ENCODE measurements at regions not wholly inside any gene's neighbourhood (a gene's known extent, or its start where the extent isn't known, plus 50 kb on each side); places are given as distances from the start of the nearest gene placed in this dataset.

- H3K4me1 ChIP-seq (ENCODE audit: insufficient read depth, low read length): no peaks in the 10 kb centered on the region
- no peaks in the 10 kb centered on the region for H3K27me3 ChIP-seq (ENCODE audit: insufficient read depth, low read length)
- DNase-seq: no peak
- H3K4me2 ChIP-seq (ENCODE audit: insufficient read depth, insufficient read length, low read length): no peak overlapping the region
- H3K18ac ChIP-seq (ENCODE audit: insufficient read length, low read depth, low read length): no peak overlapping the region
- no peak overlapping the region for H2AK5ac ChIP-seq (ENCODE audit: insufficient read length, low read length)
- no peak overlapping the region for H3K4ac ChIP-seq (ENCODE audit: low read depth, low read length)
- no peak overlapping the region for H3K4me3 Mint-ChIP-seq
- no peak overlapping the region for H3K9ac ChIP-seq (ENCODE audit: extremely low read depth, insufficient read length, low read length)
- H3K9me3 ChIP-seq (ENCODE audit: control insufficient read depth, low read depth, low read length): no peaks in the 10 kb centered on the region
- no peak overlapping the region for H3K23ac ChIP-seq (ENCODE audit: insufficient read length, low read depth, low read length)
- no peak overlapping the region for H2BK5ac ChIP-seq (ENCODE audit: insufficient read length, low read length)
- no peak overlapping the region for H3K27ac Mint-ChIP-seq
- no peak overlapping the region for H3K27ac ChIP-seq (ENCODE audit: insufficient read length, low read depth, low read length)
- no peak overlapping the region for H3K56ac ChIP-seq (ENCODE audit: insufficient read length, low read depth, low read length)
- WGBS (ENCODE audit: extremely low coverage, insufficient read length, low lambda C conversion rate): no CpG with 5 or more reads among the region's 2 CpGs
- no peaks in the 10 kb centered on the region for H3K36me3 Mint-ChIP-seq (ENCODE audit: insufficient read depth in 1 of 3, low read depth in 3 of 3)
- H3K14ac ChIP-seq (ENCODE audit: insufficient read depth, low read length): no peak overlapping the region
- no peak overlapping the region for H2BK120ac ChIP-seq (ENCODE audit: low read depth, low read length, poor library complexity, severe bottlenecking)
- H3K23me2 ChIP-seq (ENCODE audit: insufficient read length, low read depth, low read length, poor library complexity, severe bottlenecking): no peaks in the 10 kb centered on the region
- no peak overlapping the region for H4K5ac ChIP-seq (ENCODE audit: insufficient read length, low read depth, low read length)
- no peak overlapping the region for H4K8ac ChIP-seq (replicated peaks; ENCODE audit: insufficient read length, low read depth, low read length)
- no peaks in the 10 kb centered on the region for H3K9me3 Mint-ChIP-seq
- TF ChIP-seq CTCF (conservative IDR thresholded peaks at IDR 0.05): no peak
- no peak overlapping the region for H2AFZ ChIP-seq (ENCODE audit: low read length)
- H3K27me3 Mint-ChIP-seq (ENCODE audit: low read depth): no peaks in the 10 kb centered on the region
- no peak overlapping the region for H3T11ph ChIP-seq (ENCODE audit: low read length)
- H4K91ac ChIP-seq (ENCODE audit: insufficient read length, low read depth, low read length): no peak overlapping the region
- no peaks in the 10 kb centered on the region for H3K4me1 Mint-ChIP-seq
- no peaks in the 10 kb centered on the region for H3K79me1 ChIP-seq (ENCODE audit: insufficient read depth, low read depth, low read length, poor library complexity, severe bottlenecking)
- no peak overlapping the region for H2BK15ac ChIP-seq (ENCODE audit: low read depth, low read length)
- no peak overlapping the region for H2BK12ac ChIP-seq (ENCODE audit: insufficient read length, low read depth, low read length)
- H3K79me2 ChIP-seq (ENCODE audit: insufficient read depth, low read length): no peaks in the 10 kb centered on the region
- H2BK20ac ChIP-seq (ENCODE audit: low read depth, low read length, poor library complexity, severe bottlenecking): no peak overlapping the region
- H4K20me1 ChIP-seq (ENCODE audit: control insufficient read depth, insufficient read depth, insufficient read length): no peaks in the 10 kb centered on the region
Observed at GRCh38 chr11:7186190-7186589, 65.5 kb upstream of the SYT9 start.

All from H9 (cell line).